ENCODE measurements at regions not wholly inside any gene's neighbourhood (a gene's known extent, or its start where the extent isn't known, plus 50 kb on each side); places are given as distances from the start of the nearest gene placed in this dataset.
"Not testable (repeated sequence)": the region's sequence is repeated elsewhere in the genome, so short reads cannot be mapped to it uniquely, and the experiment has no call there.

DNA sequence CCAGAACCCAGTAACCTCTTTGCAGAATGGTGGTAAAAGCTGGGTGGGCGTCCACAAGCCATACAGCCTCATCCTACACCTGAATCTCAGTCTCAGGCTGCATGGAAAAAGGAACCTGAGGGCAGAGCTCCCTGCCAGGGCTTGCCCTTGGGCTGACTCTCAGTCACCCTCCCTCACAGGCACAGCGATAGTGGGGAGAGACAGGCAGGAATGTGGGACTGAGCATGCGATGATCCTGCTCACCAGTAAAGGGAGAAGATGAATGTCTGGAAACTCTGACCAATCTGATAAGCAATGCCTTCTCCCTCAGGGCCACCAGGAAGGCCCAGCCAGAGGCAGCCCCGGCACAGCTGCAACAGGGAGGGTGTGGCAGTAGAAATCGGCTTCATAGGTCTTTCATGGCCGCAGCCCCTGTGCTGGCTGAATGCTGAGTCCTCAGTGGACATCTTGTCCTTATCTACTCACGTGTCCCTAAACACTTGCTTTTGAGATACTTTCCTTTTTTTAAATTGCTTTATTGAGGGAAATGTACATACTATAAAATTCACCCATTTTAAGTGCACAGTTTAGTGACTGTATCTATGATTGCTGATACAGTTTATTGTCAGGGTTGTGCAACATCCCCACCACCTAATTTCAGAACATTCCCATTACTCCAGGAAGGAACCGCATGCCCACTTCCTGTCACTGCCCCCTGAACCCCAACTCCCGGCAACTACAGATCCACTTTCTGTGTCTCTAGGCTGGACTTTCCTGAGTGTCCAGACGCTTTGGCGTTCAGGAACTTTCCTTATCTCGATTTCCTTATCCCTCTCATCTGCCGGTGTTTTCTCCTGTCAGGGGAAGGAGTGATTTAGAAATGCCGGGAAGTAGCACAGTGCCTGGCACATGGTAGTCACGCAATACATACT, 258.1 kb downstream of the PCNX1 start:
- DNase-seq (ENCODE audit: low read depth), result peak; percentile 67

DNA sequence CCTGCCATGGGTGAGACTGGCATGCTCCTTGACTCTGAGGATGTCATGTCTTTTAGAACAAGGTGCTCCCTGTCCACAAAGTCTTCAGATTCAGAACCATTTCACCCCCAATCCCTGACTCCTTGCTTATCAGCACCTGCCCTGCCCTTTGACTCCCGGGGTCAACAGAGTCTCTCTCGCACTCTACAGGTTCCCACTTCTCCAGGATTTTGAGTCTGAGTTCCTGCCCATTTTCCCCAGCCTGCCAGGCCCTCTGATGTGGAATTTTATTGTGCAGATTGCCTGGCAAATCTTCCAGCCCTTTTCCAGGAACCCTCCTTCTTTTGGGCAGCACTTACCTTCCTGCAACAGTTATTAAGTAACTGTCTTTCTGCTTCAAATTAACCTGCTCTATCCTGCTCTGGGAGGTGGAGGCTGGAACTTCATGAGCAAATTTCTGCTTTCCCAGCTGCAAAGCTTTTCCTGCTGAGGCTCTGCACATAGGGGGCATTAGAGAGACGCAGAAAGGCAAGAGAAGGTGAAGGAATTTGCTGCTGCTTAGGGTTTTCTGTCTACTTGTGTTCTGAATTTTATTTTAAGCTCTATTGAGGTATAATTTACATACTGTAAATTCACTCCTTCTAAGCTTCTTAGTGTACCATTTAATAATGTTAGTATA, 259.1 kb downstream of the PCNX1 start:
- DNase-seq (ENCODE audit: low read depth), result peak; percentile 91

DNA sequence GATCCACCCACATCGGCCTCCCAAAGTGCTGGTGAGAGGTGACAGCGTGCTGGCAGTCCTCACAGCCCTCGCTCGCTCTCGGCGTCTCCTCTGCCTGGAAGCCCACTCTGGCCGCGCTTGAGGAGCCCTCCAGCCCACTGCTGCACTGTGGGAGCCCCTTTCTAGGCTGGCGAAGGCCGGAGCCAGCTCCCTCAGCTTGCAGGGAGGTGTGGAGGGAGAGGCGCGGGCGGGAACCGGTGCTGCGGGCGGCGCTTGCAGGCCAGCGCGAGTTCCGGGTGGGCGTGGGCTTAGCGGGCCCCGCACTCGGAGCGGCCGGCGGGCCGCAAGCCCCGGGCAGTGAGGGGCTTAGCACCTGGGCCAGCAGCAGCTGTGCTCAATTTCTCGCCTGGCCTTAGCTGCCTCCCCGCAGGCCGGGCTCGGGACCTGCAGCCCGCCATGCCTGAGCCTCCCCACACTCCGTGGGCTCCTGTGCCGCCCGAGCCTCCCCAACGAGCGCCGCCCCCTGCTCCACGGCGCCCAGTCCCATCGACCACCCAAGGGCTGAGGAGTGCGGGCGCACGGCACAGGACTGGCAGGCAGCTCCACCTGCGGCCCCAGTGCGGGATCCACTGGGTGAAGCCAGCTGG, 260.2 kb downstream of the PCNX1 start:
- not testable (repeated sequence) for DNase-seq (ENCODE audit: low read depth)

DNA sequence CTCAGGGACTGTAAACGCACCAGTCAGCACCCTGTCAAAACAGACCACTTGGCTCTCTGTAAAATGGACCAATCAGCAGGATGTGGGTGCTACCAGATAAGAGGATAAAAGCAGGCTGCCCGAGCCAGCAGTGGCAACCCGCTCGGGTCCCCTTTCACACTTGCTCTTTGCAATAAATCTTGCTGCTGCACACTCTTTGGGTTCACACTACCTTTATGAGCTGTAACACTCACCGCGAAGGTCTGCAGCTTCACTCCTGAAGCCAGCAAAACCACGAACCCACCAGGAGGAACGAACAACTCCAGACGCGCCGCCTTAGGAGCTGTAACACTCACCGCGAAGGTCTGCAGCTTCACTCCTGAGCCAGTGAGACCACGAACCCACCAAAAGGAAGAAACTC, 260.9 kb downstream of the PCNX1 start:
- not testable (repeated sequence) for DNase-seq (ENCODE audit: low read depth)

DNA sequence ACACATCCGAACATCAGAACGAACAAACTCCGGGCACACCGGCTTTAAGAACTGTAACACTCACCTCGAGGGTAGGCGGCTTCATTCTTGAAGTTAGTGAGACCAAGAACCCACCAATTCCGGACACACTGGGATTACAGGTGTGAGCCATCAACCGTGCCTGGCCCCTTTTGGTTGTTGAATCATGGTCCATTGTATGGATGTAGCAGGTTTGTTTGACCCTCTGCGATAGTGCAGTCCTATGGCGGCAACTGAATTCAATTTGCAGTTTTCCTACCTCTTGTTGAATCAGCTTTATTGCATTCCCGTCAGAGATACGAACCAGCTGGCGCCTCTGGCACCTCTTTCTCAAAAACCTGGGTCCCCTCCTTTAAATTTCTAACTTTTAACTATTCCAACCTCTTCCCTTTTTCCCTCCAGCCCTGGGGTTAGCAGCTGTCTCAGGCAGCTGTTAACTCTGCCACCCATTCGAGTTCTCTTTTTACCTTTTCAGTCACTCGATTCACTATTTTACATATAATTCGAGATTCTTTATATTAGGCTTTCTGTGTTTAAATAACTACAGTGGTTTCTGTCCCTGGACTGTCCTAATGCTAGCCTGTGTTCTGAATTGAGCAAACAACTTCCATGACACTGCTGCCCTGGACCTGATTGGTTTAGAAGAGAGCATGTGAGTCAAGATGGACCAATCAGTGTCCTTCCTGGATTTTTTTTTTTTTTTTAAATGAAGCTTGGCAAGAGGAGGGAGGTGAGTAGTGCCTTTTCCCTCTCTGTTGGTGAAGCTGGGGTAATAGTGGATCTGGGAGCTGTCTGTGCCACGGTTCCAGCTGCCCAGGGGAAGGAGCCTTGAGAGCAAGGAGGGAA, 261.5 kb downstream of the PCNX1 start:
- DNase-seq (ENCODE audit: low read depth), result no peak

DNA sequence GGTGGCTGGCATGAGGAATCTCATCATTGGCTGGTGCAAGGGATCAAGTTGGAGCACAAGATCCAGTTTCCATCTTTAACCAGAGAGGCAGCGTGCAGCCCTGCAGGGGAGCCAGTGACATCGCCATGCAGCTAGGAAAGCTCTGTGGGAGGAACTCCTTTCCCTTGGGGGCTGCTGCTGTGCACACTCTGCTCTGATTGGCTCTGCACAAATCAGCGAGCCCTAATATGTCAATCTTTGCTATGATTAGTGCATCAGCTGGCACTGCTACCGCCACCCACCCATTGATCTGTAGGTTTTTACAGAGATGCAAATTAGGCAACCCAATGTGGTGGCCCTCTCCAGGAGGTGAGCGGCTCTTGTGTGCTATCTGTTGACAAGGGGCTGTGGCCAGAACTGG, 262.6 kb downstream of the PCNX1 start:
- no peak for DNase-seq (ENCODE audit: low read depth)

DNA sequence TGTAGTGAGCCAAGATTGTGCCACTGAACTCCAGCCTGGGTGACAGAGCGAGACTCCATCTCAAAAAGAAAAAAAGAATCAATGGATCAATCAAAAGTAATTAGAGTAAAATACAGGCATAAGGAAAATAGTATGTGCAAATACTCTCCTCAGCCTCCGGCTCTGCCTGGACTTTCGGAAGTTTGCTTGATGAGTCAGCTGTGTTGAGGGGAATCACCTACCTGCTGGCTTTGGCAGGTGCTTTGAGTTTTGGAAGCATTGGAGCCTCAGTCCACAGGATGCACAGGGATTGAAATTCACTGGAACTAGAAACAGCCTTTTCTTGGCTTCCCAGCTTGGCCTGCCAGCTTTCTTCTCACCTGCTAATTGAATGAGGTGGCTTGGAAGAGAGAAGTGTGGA, 268.2 kb downstream of the PCNX1 start:
- no peak for DNase-seq (ENCODE audit: low read depth)

DNA sequence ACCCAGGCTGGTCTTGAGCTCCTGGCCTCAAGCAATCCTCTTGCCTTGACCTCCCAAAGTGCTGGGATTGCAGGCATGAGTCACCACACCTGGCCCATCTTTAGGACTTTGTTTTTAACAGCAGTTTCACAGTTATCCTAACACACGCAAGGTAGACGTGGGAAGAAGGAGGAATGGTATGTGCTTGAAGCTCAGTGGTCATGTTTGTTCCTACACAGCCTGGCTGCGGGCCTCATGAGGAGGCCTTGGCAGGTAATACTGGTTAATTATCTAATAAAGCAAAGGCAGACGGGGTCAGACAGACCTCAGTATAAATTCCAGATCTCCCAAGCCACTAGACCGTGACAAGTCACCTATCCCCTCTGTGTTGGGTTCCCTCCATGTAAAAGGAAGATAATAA, 271.8 kb downstream of the PCNX1 start:
- no peak for DNase-seq (ENCODE audit: low read depth)

DNA sequence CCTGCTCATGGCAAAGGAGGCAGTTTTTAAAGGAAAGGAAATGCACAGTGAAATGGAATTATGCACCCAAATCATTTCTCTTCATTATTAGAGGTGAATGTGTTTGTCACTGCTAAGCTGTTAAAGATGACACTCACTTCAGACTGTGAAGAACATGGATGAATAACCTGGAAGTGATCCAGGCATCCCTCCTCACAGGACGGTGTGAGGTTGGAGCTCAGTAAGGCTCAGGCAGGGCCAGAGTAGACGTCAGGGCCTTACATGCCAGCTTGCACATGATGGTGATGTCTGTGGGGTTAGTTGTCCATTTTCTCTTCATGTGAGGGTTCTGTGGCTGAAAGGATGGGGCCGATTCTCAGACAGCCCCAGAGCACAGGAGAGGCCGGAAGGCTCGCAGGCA, 273.1 kb downstream of the PCNX1 start:
- no peak for DNase-seq (ENCODE audit: low read depth)

DNA sequence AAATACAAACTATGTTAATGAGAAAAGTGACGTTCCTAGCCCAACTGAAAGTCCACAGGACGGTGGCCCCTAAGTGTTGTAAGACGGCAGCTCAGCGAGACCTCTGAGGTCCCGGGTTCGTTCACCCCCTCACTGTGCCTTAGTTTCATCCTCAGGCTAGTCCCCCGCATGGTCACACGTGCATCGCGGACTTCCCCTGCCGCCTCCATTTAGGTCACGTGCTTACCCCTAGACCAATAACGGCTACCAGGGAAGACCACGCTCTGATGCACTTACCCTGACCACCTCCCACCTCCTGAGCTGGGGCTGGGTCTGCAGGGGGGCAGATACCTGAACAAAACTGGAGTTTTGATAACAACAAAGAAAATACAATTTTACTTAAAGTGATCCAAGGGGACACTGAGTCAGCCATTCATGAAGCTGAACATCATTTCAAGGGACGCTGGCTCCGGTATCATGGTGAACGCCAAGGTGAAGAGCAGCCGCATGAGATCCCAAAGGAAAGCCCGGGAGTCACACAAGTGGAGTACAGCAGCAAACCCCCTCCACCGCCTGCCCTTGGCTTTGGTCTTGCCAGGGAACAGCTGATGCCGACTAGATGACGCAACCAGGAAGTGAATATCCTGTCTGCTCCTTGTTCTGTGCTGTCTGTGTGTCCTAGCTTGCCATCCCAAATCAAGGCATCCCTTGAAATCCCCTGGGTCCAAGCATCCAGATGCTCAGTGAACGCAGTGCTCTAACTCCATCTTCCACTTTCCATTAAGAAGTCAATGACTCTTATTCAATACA, 274.1 kb downstream of the PCNX1 start:
- peak; percentile 34 for DNase-seq (ENCODE audit: low read depth)

DNA sequence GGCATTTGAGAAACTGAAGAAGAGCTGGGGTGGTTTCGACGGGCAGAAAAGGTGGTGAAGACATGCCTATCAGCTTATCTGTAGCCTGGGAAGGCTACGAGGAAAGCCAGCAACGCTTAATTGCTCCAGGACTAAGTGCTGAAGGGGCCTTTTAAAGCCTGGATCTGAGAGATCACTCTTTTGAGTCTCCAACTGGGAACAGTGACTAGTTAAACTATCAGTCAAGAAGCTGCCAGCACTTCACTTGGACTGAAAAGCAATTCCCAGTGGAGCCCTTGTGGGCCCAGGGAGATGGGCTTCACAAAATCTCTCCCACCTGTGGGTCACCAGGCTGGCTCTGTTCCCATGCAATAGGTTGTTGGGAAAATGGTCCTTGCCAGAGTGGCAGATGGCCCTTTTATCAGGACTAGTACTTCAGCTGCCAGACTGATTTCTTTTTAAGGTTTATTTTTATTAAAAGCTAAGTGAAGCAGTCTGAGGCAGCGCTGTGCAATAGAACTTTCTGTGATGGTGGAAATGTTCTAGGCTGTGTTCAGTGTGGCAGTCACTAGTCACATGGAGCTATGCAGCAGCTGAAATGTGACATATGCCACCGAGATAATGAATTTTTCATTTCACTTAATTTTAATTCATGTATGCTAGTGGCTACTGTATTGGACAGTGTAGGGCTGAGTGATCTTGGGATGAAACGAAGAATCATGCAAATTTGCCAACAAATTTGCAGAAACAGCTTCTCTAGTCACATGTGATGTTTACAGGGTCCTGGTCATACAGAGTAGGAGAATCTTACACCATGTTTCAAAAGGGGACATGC, 276.8 kb downstream of the PCNX1 start:
- no peak for DNase-seq (ENCODE audit: low read depth)

DNA sequence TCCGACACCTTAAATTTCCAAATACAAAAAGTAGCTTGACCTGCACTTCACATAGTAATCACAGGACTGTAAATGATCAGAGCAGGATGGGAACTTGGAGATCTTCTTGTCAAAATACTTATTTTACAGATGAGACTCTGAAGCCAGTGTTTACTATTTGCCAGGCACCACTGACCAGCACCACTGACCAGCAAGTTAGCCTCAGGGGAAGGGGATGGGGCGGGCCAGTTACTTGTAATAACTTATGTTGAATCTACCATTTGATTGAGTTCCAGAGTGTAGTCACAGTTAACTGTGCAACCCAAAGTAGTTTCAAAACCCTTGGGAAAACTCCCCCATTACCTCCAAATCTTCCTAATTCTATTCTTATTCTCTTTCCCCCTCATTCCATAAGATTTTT, 278.4 kb downstream of the PCNX1 start:
- no peak for DNase-seq (ENCODE audit: low read depth)

DNA sequence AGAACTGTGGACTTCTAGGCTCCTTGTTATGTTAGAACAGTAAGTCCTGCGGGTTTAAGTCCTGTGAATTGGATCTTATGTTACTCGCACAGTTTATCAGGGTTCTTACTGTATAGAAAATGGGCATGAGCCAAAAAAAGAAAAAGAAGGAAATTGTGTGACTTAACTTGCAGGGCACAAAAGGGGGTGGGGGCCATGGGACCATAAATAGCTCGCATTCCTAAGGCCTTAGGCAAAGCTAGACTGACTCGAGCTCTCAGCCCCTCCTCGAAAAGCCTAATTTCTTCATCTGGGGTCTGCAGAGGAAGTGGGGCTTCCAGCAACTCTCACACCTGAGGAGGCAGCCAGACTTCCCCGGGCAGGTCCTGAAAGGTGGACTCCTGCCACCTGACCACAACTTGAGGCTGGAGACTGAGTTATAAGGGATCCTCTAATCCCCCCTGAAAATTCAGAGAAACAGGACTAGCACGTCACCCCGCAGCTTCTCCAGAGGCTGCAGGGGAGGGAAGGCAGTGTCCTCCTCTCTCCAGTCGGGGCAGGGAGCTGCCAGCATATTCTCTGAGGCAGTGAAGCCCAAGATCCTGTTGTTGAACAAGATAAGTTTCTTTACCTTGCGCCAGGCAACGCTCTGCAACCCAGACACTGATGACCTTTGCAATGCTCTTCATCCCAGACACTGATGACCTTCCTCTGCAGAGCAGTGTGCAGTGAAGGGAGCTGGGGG, 280.5 kb downstream of the PCNX1 start:
- no peak for DNase-seq (ENCODE audit: low read depth)

DNA sequence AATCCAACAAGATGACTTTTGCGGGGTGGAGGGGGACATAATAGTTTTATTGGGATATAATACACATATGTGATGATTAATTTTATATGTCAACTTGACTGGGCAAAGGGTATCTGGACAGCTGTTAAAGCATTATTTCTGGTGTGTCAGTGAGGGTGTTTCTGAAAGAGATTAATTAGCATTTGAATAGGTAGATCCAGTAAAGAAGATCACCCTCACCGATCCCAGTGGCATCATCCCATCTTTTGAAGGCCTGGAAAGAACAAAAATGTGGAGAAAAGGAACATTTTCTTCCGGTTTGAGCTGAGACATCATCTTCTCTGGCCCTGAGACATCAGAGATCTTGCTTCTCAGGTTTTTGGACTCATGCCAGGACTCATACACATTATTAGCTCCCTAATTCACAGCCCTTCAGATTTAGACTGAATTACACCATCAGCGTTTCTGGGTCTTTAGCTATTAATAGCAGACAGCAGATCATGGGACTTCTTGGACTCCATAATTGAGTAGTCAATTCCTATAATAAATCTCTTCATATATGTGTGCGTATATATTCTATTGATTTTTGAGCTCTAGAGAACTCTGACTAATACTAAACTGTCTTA, 283.6 kb downstream of the PCNX1 start:
- DNase-seq (ENCODE audit: low read depth), result no peak

DNA sequence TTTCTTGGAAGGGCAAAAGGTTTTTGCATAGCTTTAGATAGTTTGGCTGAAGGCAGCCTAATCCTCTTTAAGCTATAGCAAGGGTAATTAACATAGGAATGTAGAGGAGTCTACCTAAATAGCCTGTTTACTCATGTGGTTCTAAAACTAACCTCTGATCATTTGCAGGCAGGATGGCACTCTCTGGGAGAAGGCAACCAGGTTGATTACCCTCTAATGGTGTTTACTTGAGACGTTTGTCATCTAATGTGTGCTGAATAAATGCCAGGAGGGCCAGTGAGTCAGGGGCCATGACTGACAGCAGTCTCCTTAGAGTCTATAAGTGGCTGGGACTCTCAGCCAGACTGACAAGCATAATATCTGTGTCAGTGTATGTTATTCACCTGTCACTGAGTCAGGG, 286.4 kb downstream of the PCNX1 start:
- no peak for DNase-seq (ENCODE audit: low read depth)

DNA sequence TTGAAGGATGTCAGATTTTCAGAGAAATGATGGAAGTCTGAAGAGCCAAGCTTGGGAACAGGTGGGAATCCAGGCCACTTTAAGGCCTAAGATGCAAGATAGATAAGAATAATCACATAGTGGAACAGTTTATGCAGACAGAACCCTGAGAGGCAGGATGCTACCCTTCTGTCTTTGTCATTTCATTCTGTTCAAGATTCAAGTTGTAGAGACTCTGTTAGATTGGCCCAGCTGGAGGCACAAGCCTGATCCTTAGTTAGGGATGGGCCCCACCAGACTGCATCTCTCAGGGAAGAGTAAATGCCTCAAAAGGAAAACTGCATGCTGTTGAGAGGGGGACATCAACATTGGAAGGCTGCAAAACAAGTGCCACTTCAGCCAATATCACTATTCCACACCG, 287.0 kb downstream of the PCNX1 start:
- DNase-seq (ENCODE audit: low read depth), result no peak

DNA sequence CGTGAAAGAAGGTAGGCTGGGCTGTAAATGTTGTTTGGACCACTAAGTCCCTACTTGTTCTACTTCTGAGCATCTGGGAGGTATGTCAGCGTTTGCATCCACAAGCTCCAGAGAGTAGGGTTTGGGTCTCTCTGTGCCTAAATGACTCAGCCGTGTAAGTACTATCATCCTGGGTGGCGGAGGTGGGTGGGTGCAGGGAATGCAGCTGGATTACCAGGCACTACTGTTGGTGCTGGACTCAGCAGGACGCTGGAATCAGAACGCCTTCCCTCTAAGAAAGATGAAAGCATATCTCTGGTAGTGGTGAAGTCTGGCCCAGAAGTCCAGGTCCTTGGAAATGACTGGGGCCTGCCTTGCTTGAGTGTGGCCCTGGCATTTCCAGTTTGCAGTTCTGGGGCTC, 289.7 kb downstream of the PCNX1 start:
- peak; percentile 53 for DNase-seq (ENCODE audit: low read depth)

DNA sequence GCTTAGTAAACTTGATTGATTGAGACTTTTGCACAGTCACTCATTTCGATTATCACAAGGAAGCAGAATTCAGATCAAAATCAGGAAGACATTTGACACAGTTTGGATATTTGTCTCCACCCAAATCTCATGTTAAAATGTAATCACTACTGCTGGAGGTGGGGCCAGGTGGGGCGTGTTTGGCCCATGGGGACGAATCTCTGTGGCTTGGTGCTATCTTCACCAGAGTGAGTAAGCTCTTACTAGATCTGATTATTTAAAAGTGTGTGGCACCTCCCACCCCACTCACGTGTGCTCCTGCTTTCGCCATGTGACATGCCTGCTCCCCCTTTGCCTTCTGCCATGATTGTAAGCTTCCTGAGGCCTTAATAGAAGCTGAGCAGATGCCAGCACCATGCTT, 291.4 kb downstream of the PCNX1 start:
- DNase-seq (ENCODE audit: low read depth), result no peak

DNA sequence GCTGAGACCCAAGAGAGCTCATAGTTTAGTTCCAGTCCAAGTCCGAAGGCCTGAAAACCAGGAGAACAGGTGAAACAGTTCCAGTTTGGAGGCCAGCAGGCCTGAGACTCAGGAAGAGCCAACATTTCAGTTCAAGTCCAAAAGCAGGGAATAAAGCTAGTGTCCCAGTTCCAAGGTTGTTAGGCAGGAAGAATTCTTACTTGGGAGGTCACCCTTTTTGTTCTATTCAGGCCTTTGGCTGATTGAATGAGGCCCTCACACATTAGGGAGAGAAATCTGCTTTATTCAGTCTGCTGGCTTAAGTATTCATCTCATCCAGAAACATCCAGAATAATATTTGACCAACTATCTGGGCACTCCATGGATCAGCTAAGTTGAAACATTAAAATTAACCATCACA, 294.6 kb downstream of the PCNX1 start:
- DNase-seq (ENCODE audit: low read depth), result no peak
